ENCODE measurements at regions not wholly inside any gene's neighbourhood (a gene's known extent, or its start where the extent isn't known, plus 50 kb on each side); places are given as distances from the start of the nearest gene placed in this dataset.
"Not testable (repeated sequence)": the region's sequence is repeated elsewhere in the genome, so short reads cannot be mapped to it uniquely, and the experiment has no call there.

GRCh38 chr20:26373066-26373465, 676.4 kb upstream of the ZNF337 start:
- H3K27me3 ChIP-seq (ENCODE audit: control insufficient read depth, insufficient read depth, low read length); H3K4me1 ChIP-seq (ENCODE audit: control insufficient read depth, insufficient read depth, low read length); DNase-seq; H3K4me3 ChIP-seq (ENCODE audit: low read length); H3K36me3 ChIP-seq (ENCODE audit: control insufficient read depth, insufficient read depth, low read length); H3K27ac ChIP-seq (ENCODE audit: low read length); H3K9me3 ChIP-seq (ENCODE audit: control insufficient read depth, low read depth, low read length): not testable (repeated sequence)
- WGBS (ENCODE audit: insufficient coverage, low lambda C conversion rate), result 100% methylated on average over 2 of the region's 3 CpGs

- Histone ChIP-seq H3K27me3 (ENCODE audit: control insufficient read depth, insufficient read depth, low read length) (no peaks in the 10 kb centered on the region), H3K9me3 (ENCODE audit: control insufficient read depth, low read depth, low read length) (no peaks in the 10 kb centered on the region), H3K4me3 (ENCODE audit: low read length) (no peak overlapping the region), H3K36me3 (ENCODE audit: control insufficient read depth, insufficient read depth, low read length) (no peaks in the 10 kb centered on the region), H3K4me1 (ENCODE audit: control insufficient read depth, insufficient read depth, low read length) (no peaks in the 10 kb centered on the region), H3K27ac (ENCODE audit: low read length) (no peak overlapping the region)
- no peak for DNase-seq
- 100% methylated on average over 1 of the region's 2 CpGs for WGBS (ENCODE audit: insufficient coverage, low lambda C conversion rate)
Measured at GRCh38 chr20:26354511-26354910, 657.9 kb upstream of the ZNF337 start.

- WGBS (ENCODE audit: insufficient coverage, low lambda C conversion rate), result 90% methylated on average over 2 of the region's 4 CpGs
- Histone ChIP-seq H3K27ac (ENCODE audit: low read length) (no peak overlapping the region), H3K27me3 (ENCODE audit: control insufficient read depth, insufficient read depth, low read length) (no peaks in the 10 kb centered on the region)
Measured at GRCh38 chr20:26347396-26347795, 650.7 kb upstream of the ZNF337 start.

GRCh38 chr20:26340460-26341065, 643.9 kb upstream of the ZNF337 start:
- not testable (repeated sequence) for H3K9me3 ChIP-seq (ENCODE audit: control insufficient read depth, low read depth, low read length); H3K4me1 ChIP-seq (ENCODE audit: control insufficient read depth, insufficient read depth, low read length); DNase-seq; H3K4me3 ChIP-seq (ENCODE audit: low read length); H3K27ac ChIP-seq (ENCODE audit: low read length); H3K36me3 ChIP-seq (ENCODE audit: control insufficient read depth, insufficient read depth, low read length); H3K27me3 ChIP-seq (ENCODE audit: control insufficient read depth, insufficient read depth, low read length)
- WGBS (ENCODE audit: insufficient coverage, low lambda C conversion rate), result no CpG with 5 or more reads among the region's 6 CpGs

More at GRCh38 chr20:26347396-26347795, 650.7 kb upstream of the ZNF337 start:
- no peaks in the 10 kb centered on the region for H3K4me1 ChIP-seq (ENCODE audit: control insufficient read depth, insufficient read depth, low read length)
- no peak overlapping the region for H3K4me3 ChIP-seq (ENCODE audit: low read length)
- no peak for DNase-seq
- H3K36me3 ChIP-seq (ENCODE audit: control insufficient read depth, insufficient read depth, low read length), result no peaks in the 10 kb centered on the region
- peaks cover 3% of the 10 kb centered on the region for H3K9me3 ChIP-seq (ENCODE audit: control insufficient read depth, low read depth, low read length)

DNA sequence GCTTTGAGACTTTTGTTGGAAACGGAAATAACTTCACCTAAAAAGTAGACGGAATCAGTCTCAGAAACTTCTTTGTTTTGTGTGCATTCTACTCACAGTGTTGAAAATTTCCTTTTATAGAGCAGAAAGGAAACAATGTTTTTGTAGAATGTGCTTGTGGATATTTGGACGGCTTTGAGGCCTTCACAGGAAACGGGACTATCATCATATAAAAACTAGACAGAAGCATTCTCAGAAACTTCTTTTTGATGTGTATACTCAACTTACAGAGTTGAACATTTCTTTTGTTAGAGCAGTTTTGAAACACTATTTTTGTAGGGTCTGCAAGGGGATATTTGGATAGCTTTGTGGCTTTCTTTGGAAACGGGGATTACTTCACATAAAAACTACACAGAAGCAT, 627.5 kb upstream of the ZNF337 start:
- no peaks in the 10 kb centered on the region for H3K4me1 ChIP-seq (ENCODE audit: control insufficient read depth, insufficient read depth, low read length)
- no peaks in the 10 kb centered on the region for H3K36me3 ChIP-seq (ENCODE audit: control insufficient read depth, insufficient read depth, low read length)
- H3K27me3 ChIP-seq (ENCODE audit: control insufficient read depth, insufficient read depth, low read length), result no peaks in the 10 kb centered on the region
- DNase-seq, result no peak
- WGBS (ENCODE audit: insufficient coverage, low lambda C conversion rate), result 100% methylated on average over 4 of the region's 5 CpGs
- H3K4me3 ChIP-seq (ENCODE audit: low read length), result no peak overlapping the region
- no peak overlapping the region for H3K27ac ChIP-seq (ENCODE audit: low read length)
- H3K9me3 ChIP-seq (ENCODE audit: control insufficient read depth, low read depth, low read length), result no peaks in the 10 kb centered on the region

- no peak for DNase-seq
- Histone ChIP-seq H3K4me3 (ENCODE audit: low read length) (no peak overlapping the region), H3K27ac (ENCODE audit: low read length) (no peak overlapping the region), H3K9me3 (ENCODE audit: control insufficient read depth, low read depth, low read length) (no peaks in the 10 kb centered on the region), H3K36me3 (ENCODE audit: control insufficient read depth, insufficient read depth, low read length) (no peaks in the 10 kb centered on the region), H3K27me3 (ENCODE audit: control insufficient read depth, insufficient read depth, low read length) (no peaks in the 10 kb centered on the region), H3K4me1 (ENCODE audit: control insufficient read depth, insufficient read depth, low read length) (no peaks in the 10 kb centered on the region)
- 90% methylated on average over 2 of the region's 6 CpGs for WGBS (ENCODE audit: insufficient coverage, low lambda C conversion rate)
Measured at GRCh38 chr20:26315054-26315453, 618.4 kb upstream of the ZNF337 start.

GRCh38 chr20:26309720-26310119, 613.1 kb upstream of the ZNF337 start:
- H3K36me3 ChIP-seq (ENCODE audit: control insufficient read depth, insufficient read depth, low read length); DNase-seq; H3K9me3 ChIP-seq (ENCODE audit: control insufficient read depth, low read depth, low read length); H3K27ac ChIP-seq (ENCODE audit: low read length); H3K4me3 ChIP-seq (ENCODE audit: low read length); H3K27me3 ChIP-seq (ENCODE audit: control insufficient read depth, insufficient read depth, low read length); H3K4me1 ChIP-seq (ENCODE audit: control insufficient read depth, insufficient read depth, low read length): not testable (repeated sequence)
- WGBS (ENCODE audit: insufficient coverage, low lambda C conversion rate), result no CpG with 5 or more reads among the region's 3 CpGs

DNA sequence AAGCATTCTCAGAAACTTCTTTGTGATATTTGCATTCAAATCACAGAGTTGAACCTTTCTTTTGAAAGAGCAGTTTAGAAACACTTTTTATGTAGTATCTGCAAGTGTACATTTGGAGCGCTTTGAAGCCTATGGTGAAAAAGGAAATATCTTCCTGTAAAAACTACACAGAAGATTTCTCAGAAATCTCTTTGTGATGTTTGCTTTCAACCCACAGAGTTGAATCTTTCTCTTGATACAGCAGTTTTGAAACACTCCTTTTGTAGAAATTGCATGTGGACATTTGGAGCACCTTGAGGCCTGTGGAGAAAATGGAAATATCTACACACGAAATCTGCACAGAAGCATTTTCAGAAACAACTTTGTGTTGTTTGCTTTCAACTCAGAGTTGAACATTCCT, 612.3 kb upstream of the ZNF337 start:
- H3K27ac ChIP-seq (ENCODE audit: low read length), result no peak overlapping the region
- no peaks in the 10 kb centered on the region for H3K4me1 ChIP-seq (ENCODE audit: control insufficient read depth, insufficient read depth, low read length)
- DNase-seq, result no peak
- WGBS (ENCODE audit: insufficient coverage, low lambda C conversion rate), result no CpG with 5 or more reads among the region's 2 CpGs
- H3K4me3 ChIP-seq (ENCODE audit: low read length), result no peak overlapping the region
- no peaks in the 10 kb centered on the region for H3K27me3 ChIP-seq (ENCODE audit: control insufficient read depth, insufficient read depth, low read length)
- no peaks in the 10 kb centered on the region for H3K36me3 ChIP-seq (ENCODE audit: control insufficient read depth, insufficient read depth, low read length)
- H3K9me3 ChIP-seq (ENCODE audit: control insufficient read depth, low read depth, low read length), result no peaks in the 10 kb centered on the region

DNA sequence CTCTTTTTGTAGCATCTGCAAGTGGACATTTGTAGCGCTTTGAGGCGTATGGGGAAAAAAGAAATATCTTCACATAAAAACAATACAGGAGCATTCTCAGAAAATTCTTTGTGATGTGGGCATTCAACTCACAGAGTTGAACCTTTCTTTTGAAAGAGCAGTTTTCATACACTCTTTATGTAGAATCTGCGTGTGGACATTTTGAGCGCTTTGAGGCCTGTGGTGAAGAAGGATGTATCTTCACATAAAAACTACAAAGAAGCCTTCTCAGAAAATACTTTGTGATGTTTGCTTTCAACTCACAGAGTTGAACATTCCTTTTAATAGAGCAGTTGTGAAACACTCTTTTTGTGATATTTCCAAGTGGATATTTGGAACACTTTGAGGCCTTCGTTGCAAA, 598.4 kb upstream of the ZNF337 start:
- H3K27ac ChIP-seq (ENCODE audit: low read length), result no peak overlapping the region
- H3K36me3 ChIP-seq (ENCODE audit: control insufficient read depth, insufficient read depth, low read length), result no peaks in the 10 kb centered on the region
- no peaks in the 10 kb centered on the region for H3K27me3 ChIP-seq (ENCODE audit: control insufficient read depth, insufficient read depth, low read length)
- H3K4me3 ChIP-seq (ENCODE audit: low read length), result no peak overlapping the region
- H3K4me1 ChIP-seq (ENCODE audit: control insufficient read depth, insufficient read depth, low read length), result no peaks in the 10 kb centered on the region
- no peaks in the 10 kb centered on the region for H3K9me3 ChIP-seq (ENCODE audit: control insufficient read depth, low read depth, low read length)
- DNase-seq, result no peak
- WGBS (ENCODE audit: insufficient coverage, low lambda C conversion rate), result 70% methylated on average over 1 of the region's 5 CpGs

DNA sequence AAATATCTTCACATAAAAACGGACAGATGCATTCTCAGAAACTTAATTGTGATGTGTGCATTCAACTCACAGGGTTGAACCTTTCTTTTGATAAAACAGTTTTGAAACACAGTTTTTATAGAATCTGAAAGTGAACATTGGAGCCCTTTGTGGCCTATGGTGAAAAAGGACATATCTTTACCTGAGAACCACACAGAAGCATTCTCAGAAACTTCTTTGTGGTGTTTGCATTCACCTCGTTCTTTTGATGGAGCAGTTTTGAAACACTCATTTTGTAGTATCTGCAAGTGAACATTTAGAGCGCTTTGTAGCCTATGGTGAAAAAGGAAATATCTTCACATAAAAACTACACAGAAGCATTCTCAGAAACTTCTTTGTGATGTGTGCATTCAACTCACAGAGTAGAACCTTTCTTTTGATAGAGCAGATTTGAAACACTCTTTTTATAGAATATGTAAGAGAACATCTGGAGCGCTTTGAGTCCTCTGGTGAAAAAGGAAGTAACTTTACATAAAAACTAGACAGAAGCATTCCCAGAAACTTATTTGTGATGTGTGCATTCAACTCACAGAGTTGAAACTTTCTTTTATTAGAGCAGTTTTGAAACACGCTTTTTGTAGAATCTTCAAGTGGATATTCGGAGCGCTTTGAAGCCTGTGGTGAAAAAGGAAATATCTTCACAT, 591.9 kb upstream of the ZNF337 start:
- not testable (repeated sequence) for H3K4me3 ChIP-seq (ENCODE audit: low read length); H3K27me3 ChIP-seq (ENCODE audit: control insufficient read depth, insufficient read depth, low read length); H3K9me3 ChIP-seq (ENCODE audit: control insufficient read depth, low read depth, low read length); H3K36me3 ChIP-seq (ENCODE audit: control insufficient read depth, insufficient read depth, low read length); H3K4me1 ChIP-seq (ENCODE audit: control insufficient read depth, insufficient read depth, low read length); H3K27ac ChIP-seq (ENCODE audit: low read length); DNase-seq
- 100% methylated on average over 1 of the region's 7 CpGs for WGBS (ENCODE audit: insufficient coverage, low lambda C conversion rate)

GRCh38 chr20:26279238-26279637, 582.6 kb upstream of the ZNF337 start:
- Histone ChIP-seq H3K9me3 (ENCODE audit: control insufficient read depth, low read depth, low read length) (peaks cover 6% of the 10 kb centered on the region), H3K27me3 (ENCODE audit: control insufficient read depth, insufficient read depth, low read length) (no peaks in the 10 kb centered on the region), H3K4me3 (ENCODE audit: low read length) (no peak overlapping the region), H3K27ac (ENCODE audit: low read length) (no peak overlapping the region), H3K4me1 (ENCODE audit: control insufficient read depth, insufficient read depth, low read length) (no peaks in the 10 kb centered on the region), H3K36me3 (ENCODE audit: control insufficient read depth, insufficient read depth, low read length) (no peaks in the 10 kb centered on the region)
- WGBS (ENCODE audit: insufficient coverage, low lambda C conversion rate), result no CpG with 5 or more reads among the region's 5 CpGs
- DNase-seq, result no peak
